Esophagus muscularis mucosa (tissue), 3 donors: ENCODE measurements at regions not wholly inside any gene's neighbourhood (a gene's known extent, or its start where the extent isn't known, plus 50 kb on each side); places are given as distances from the start of the nearest gene placed in this dataset.

Experiments used
- POLR2A ChIP-seq: fragments of 450-650 bp; IDR thresholded peaks from one replicate; pipeline ENCODE4 v1.6.1; 2017; ENCODE audit warnings: antibody characterized with exemption, moderate library complexity, mild to moderate bottlenecking, low read depth
- POLR2AphosphoS5 ChIP-seq, 2 donors: sonication (generic); formaldehyde crosslinking; IDR thresholded peaks; one replicate each; pipeline ENCODE4 v1.6.1; 2017; ENCODE audit warnings: antibody characterized with exemption in 2 of 2
- TF ChIP-seq, protein P1 (sequence below), 3 experiments: fragments of 200-600 bp in 2 of 3; fragments of 450-650 bp in 1 of 3; sonication (generic) in 2 of 3; IDR thresholded peaks; one replicate each; pipeline ENCODE4 v1.5.1; 2017 to 2019; ENCODE audit warnings: antibody characterized with exemption in 3 of 3, mild to moderate bottlenecking in 2 of 3, moderate library complexity in 1 of 3

DNA sequence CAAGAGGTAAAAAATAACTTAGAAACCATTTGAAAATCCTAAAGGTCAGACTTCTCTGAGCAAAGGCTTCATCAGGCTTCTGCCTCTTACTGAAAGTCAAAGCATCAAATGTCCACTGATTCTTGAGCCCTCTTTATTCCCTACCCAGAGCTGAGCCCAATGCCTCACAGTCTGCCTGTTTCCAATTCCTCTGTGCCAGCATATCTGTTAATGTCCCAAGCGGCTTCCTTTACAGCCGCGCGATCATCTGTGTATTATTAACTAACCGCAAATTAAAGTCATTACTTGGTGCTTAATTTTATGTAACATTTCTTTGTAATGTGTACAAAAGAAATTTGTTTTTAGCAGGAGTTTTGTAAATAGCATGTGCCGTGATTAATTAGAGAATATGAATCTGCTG, 418.8 kb upstream of the HNRNPA3 start:
- TF ChIP-seq POLR2AphosphoS5 (IDR thresholded peaks at IDR 0.05): no peak
- TF ChIP-seq, protein P1, sequence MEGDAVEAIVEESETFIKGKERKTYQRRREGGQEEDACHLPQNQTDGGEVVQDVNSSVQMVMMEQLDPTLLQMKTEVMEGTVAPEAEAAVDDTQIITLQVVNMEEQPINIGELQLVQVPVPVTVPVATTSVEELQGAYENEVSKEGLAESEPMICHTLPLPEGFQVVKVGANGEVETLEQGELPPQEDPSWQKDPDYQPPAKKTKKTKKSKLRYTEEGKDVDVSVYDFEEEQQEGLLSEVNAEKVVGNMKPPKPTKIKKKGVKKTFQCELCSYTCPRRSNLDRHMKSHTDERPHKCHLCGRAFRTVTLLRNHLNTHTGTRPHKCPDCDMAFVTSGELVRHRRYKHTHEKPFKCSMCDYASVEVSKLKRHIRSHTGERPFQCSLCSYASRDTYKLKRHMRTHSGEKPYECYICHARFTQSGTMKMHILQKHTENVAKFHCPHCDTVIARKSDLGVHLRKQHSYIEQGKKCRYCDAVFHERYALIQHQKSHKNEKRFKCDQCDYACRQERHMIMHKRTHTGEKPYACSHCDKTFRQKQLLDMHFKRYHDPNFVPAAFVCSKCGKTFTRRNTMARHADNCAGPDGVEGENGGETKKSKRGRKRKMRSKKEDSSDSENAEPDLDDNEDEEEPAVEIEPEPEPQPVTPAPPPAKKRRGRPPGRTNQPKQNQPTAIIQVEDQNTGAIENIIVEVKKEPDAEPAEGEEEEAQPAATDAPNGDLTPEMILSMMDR (IDR thresholded peaks at IDR 0.05): no peak
- TF ChIP-seq POLR2A: no peak
